CD14-positive monocyte (primary cell): ENCODE measurements at regions not wholly inside any gene's neighbourhood (a gene's known extent, or its start where the extent isn't known, plus 50 kb on each side); places are given as distances from the start of the nearest gene placed in this dataset.

Experiments used
- DNase-seq, 3 donors: peaks; one replicate each; pipeline ENCODE4 v3.0.0-alpha.2; 2011 to 2022
- H2AFZ ChIP-seq: 2 replicates; pipeline ENCODE4 v1.6.0; 2012; ENCODE audit warnings: mild to moderate bottlenecking, low read depth, low read length, inconsistent platforms; ENCODE audit not compliant: insufficient read depth, poor library complexity, severe bottlenecking
- H3K27ac ChIP-seq, 2 donors: 1 replicate in 1 of 2; 2 replicates in 1 of 2; pipeline ENCODE4 v1.5.1; 2012 to 2013; ENCODE audit warnings: low read length in 2 of 2, control low read depth in 1 of 2, inconsistent platforms in 1 of 2, low read depth in 1 of 2, mild to moderate bottlenecking in 1 of 2
- H3K27me3 ChIP-seq, 2 donors: one replicate each; pipeline versions ENCODE4 v1.6.0 to v1.6.1; 2011 to 2013; ENCODE audit warnings: low read length in 2 of 2; ENCODE audit not compliant: control insufficient read depth in 2 of 2, insufficient read depth in 2 of 2
- H3K36me3 ChIP-seq, 2 donors: replicated peaks in 1 of 2; 1 replicate in 1 of 2; 2 replicates in 1 of 2; pipeline versions ENCODE4 v1.5.1 to v1.6.1; 2012 to 2013; ENCODE audit warnings: low read length in 2 of 2, control low read depth in 1 of 2, inconsistent platforms in 1 of 2, mild to moderate bottlenecking in 1 of 2; ENCODE audit not compliant: insufficient read depth in 2 of 2, control insufficient read depth in 1 of 2
- H3K4me1 ChIP-seq, 2 donors: 1 replicate in 1 of 2; 2 replicates in 1 of 2; pipeline versions ENCODE4 v1.5.1 to v1.6.1; 2012 to 2013; ENCODE audit warnings: low read length in 2 of 2, control low read depth in 1 of 2, inconsistent platforms in 1 of 2, mild to moderate bottlenecking in 1 of 2, moderate library complexity in 1 of 2; ENCODE audit not compliant: insufficient read depth in 2 of 2, control insufficient read depth in 1 of 2
- H3K4me2 ChIP-seq: replicated peaks from 2 replicates; pipeline ENCODE3; 2012; ENCODE audit warnings: low read length, moderate library complexity, mild to moderate bottlenecking; ENCODE audit not compliant: poor library complexity, severe bottlenecking; ENCODE audit errors: extremely low read depth
- H3K4me3 ChIP-seq, 3 experiments: fragments of 200-600 bp in 1 of 3; sonication (generic) in 1 of 3; replicated peaks in 1 of 3; 1 replicate in 2 of 3; 2 replicates in 1 of 3; pipeline ENCODE4 v1.5.1; 2011 to 2013; ENCODE audit warnings: low read length in 3 of 3, mild to moderate bottlenecking in 3 of 3, control low read depth in 2 of 3, low read depth in 2 of 3, inconsistent platforms in 1 of 3, moderate library complexity in 1 of 3
- H3K79me2 ChIP-seq: 2 replicates; pipeline ENCODE4 v1.6.0; 2012; ENCODE audit warnings: mild to moderate bottlenecking, control low read depth, inconsistent platforms, low read length, moderate library complexity; ENCODE audit not compliant: insufficient read depth
- H3K9ac ChIP-seq: 2 replicates; pipeline ENCODE4 v1.6.0; 2017; ENCODE audit warnings: low read length, mild to moderate bottlenecking; ENCODE audit not compliant: insufficient read depth, poor library complexity, severe bottlenecking
- H3K9me3 ChIP-seq, 2 donors: replicated peaks in 1 of 2; 1 replicate in 1 of 2; 2 replicates in 1 of 2; pipeline versions ENCODE4 v1.5.1 to v1.6.1; 2012 to 2013; ENCODE audit warnings: low read length in 2 of 2, control low read depth in 1 of 2; ENCODE audit not compliant: control insufficient read depth in 1 of 2, insufficient read depth in 1 of 2
- H4K20me1 ChIP-seq: 2 replicates; pipeline ENCODE4 v1.6.0; 2012; ENCODE audit warnings: mild to moderate bottlenecking, low read length, control low read depth, moderate library complexity; ENCODE audit not compliant: insufficient read depth
- H3K27ac Mint-ChIP-seq, 7 donors: one replicate each; pipeline ENCODE4 v1.8.0; 2020; ENCODE audit warnings: mild to moderate bottlenecking in 7 of 7, mixed read lengths in 7 of 7, moderate library complexity in 6 of 7, inconsistent platforms in 2 of 7
- H3K27me3 Mint-ChIP-seq, 3 donors: one replicate each; pipeline ENCODE4 v1.8.0; 2021 to 2022; ENCODE audit warnings: low read depth in 3 of 3, mild to moderate bottlenecking in 3 of 3, mixed read lengths in 3 of 3, moderate library complexity in 3 of 3, inconsistent platforms in 1 of 3
- H3K36me3 Mint-ChIP-seq, 2 donors: one replicate each; pipeline ENCODE4 v1.8.0; 2020; ENCODE audit warnings: mixed read lengths in 2 of 2, inconsistent platforms in 1 of 2, mild to moderate bottlenecking in 1 of 2
- H3K4me1 Mint-ChIP-seq: one replicate; pipeline ENCODE4 v1.8.0; 2020; ENCODE audit warnings: mild to moderate bottlenecking, mixed read lengths
- H3K4me3 Mint-ChIP-seq, 2 donors: one replicate each; pipeline ENCODE4 v1.8.0; 2020; ENCODE audit warnings: mild to moderate bottlenecking in 2 of 2, mixed read lengths in 2 of 2, moderate library complexity in 1 of 2
- H3K9me3 Mint-ChIP-seq, 7 donors: one replicate each; pipeline ENCODE4 v1.8.0; 2020 to 2022; ENCODE audit warnings: mixed read lengths in 7 of 7, mild to moderate bottlenecking in 6 of 7, moderate library complexity in 6 of 7, inconsistent platforms in 2 of 7
- WGBS: methylation state at CpG from one replicate; pipeline ENCODE4 v1.1.5; 2013; ENCODE audit warnings: missing lambda C conversion rate; ENCODE audit not compliant: insufficient coverage; 5-methylcytosine and 5-hydroxymethylcytosine counted together
- intact Hi-C, 2 donors: fragments of 100-400 bp; cut with micrococcal nuclease; formaldehyde crosslinking; loops; one replicate each; pipeline versions ENCODE4 v1.15.0 to v1.15.1; 2023
- TF ChIP-seq, protein P1 (sequence below): fragments of 200-600 bp; IDR thresholded peaks from one replicate; pipeline ENCODE4 v1.8.0; 2022; ENCODE audit warnings: antibody characterized with exemption, mild to moderate bottlenecking

DNA sequence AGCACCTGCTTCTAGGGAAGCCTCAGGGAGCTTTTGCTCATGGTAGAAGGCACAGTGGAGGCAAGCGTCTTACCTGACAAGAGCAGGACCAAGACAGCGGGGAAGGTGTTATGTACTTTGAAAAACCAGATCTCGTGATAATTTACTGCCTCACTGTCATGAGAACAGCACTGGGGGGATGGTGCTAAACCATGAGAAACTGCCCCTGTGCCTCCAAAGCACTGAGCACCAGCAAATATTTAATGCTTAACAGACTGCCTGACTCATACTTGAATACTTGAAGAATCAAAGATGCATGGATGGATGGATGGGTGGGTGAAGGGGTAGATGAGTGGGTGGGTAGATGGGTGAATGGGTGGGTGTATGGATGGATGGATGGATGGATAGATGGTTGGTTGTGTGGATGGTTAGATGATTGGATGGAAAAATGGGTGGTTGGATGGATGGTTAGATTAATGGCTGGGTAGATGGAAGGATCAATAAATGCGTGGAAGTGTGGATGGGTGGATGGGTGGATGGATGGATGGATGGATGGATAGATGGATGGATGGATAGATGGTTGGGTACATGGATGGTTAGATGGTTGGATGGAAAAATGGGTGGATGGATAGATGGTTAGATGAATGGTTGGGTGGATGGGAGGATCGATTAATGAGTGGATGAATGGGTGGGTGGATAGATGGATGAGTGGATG, 101.1 kb upstream of the IPO5 start:
- Mint-ChIP-seq H3K27me3 (peaks cover 0 to 5% (median 2%) of the 10 kb centered on the region in 3 donors), H3K36me3 (no peaks in the 10 kb centered on the region), H3K4me1 (peaks cover 4% of the 10 kb centered on the region), H3K9me3 (peaks cover 0 to 10% (median 6%) of the 10 kb centered on the region in 7 donors), H3K27ac (no peak overlapping the region), H3K4me3 (no peak overlapping the region)
- intact Hi-C loops, result no loop called here
- no peak overlapping the region for H3K27ac ChIP-seq
- DNase-seq, result no peak
- TF ChIP-seq, protein P1, sequence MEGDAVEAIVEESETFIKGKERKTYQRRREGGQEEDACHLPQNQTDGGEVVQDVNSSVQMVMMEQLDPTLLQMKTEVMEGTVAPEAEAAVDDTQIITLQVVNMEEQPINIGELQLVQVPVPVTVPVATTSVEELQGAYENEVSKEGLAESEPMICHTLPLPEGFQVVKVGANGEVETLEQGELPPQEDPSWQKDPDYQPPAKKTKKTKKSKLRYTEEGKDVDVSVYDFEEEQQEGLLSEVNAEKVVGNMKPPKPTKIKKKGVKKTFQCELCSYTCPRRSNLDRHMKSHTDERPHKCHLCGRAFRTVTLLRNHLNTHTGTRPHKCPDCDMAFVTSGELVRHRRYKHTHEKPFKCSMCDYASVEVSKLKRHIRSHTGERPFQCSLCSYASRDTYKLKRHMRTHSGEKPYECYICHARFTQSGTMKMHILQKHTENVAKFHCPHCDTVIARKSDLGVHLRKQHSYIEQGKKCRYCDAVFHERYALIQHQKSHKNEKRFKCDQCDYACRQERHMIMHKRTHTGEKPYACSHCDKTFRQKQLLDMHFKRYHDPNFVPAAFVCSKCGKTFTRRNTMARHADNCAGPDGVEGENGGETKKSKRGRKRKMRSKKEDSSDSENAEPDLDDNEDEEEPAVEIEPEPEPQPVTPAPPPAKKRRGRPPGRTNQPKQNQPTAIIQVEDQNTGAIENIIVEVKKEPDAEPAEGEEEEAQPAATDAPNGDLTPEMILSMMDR, result no peak
- 58% methylated on average over 3 of the region's 5 CpGs for WGBS
- no peaks in the 10 kb centered on the region for H3K79me2 ChIP-seq
- no peak overlapping the region for H2AFZ ChIP-seq
- no peaks in the 10 kb centered on the region for H3K9me3 ChIP-seq
- H4K20me1 ChIP-seq, result no peaks in the 10 kb centered on the region
- no peak overlapping the region for H3K4me3 ChIP-seq
- no peaks in the 10 kb centered on the region for H3K4me1 ChIP-seq
- no peaks in the 10 kb centered on the region for H3K36me3 ChIP-seq
- no peaks in the 10 kb centered on the region for H3K27me3 ChIP-seq
- no peak overlapping the region for H3K9ac ChIP-seq
- H3K4me2 ChIP-seq, result no peak overlapping the region

DNA sequence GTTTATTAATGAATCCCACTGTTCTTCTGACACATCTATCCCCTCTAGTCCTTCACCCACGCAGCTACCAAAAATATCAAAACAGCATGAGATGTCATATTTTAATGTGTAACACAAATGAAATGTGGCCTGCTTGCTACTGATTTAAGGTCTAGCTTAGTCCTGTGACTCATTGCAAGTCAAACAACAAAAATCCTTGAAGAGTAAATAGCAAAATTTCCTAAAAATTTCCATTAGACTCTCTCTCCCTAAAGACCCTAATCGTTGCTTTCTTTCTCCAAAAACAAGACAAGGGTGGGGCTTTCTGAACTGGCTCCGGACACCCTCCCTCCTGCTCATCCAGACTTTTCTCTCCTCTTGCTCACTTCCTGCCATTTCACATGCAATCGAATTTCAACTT, 99.9 kb upstream of the IPO5 start:
- Histone ChIP-seq H3K27ac (no peak overlapping the region), H4K20me1 (no peaks in the 10 kb centered on the region), H3K9ac (no peak overlapping the region), H2AFZ (no peak overlapping the region), H3K4me3 (no peak overlapping the region), H3K4me1 (no peaks in the 10 kb centered on the region), H3K27me3 (no peaks in the 10 kb centered on the region), H3K79me2 (no peaks in the 10 kb centered on the region), H3K36me3 (no peaks in the 10 kb centered on the region), H3K4me2 (no peak overlapping the region), H3K9me3 (no peaks in the 10 kb centered on the region)
- no peak overlapping the region for H3K4me3 Mint-ChIP-seq
- peaks cover 4% of the 10 kb centered on the region for H3K4me1 Mint-ChIP-seq
- DNase-seq, result no peak
- peaks cover 0 to 10% (median 6%) of the 10 kb centered on the region in 7 donors for H3K9me3 Mint-ChIP-seq
- TF ChIP-seq, protein P1, result no peak
- H3K27me3 Mint-ChIP-seq, result peaks cover 0 to 7% (median 2%) of the 10 kb centered on the region in 3 donors
- 84% methylated on average over 3 of the region's 4 CpGs for WGBS
- H3K36me3 Mint-ChIP-seq, result no peaks in the 10 kb centered on the region
- intact Hi-C loops, result no loop called here
- no peak overlapping the region for H3K27ac Mint-ChIP-seq
